ENCODE measurements at regions not wholly inside any gene's neighbourhood (a gene's known extent, or its start where the extent isn't known, plus 50 kb on each side); places are given as distances from the start of the nearest gene placed in this dataset.

DNA sequence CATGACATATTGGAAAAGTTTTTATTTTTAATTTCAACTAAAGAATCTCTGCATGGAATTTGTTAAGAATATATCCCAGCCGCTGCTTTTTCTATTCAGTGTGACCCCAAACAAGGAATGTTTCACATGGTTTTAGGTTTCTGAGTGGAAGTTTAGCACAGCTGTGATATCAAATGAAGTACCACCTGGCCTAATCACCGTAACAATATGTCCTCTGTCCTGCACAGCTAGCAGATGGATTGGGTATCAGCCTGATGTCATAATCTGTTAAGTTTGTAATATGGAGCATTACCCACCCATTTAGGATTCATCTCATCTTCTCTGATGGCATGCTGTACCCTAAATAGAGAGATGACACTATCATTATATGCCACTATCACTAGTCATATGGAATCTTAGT, 963.7 kb upstream of the ADGRL2 start:
- no TSS peak for BruUV-seq (replicated peaks)
- intact Hi-C loops (cut with micrococcal nuclease; ENCODE audit: unreplicated experiment) = no loop called here
- CTCF ChIA-PET = no interaction called here
- TF ChIP-seq, protein P1, sequence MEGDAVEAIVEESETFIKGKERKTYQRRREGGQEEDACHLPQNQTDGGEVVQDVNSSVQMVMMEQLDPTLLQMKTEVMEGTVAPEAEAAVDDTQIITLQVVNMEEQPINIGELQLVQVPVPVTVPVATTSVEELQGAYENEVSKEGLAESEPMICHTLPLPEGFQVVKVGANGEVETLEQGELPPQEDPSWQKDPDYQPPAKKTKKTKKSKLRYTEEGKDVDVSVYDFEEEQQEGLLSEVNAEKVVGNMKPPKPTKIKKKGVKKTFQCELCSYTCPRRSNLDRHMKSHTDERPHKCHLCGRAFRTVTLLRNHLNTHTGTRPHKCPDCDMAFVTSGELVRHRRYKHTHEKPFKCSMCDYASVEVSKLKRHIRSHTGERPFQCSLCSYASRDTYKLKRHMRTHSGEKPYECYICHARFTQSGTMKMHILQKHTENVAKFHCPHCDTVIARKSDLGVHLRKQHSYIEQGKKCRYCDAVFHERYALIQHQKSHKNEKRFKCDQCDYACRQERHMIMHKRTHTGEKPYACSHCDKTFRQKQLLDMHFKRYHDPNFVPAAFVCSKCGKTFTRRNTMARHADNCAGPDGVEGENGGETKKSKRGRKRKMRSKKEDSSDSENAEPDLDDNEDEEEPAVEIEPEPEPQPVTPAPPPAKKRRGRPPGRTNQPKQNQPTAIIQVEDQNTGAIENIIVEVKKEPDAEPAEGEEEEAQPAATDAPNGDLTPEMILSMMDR (conservative IDR thresholded peaks at IDR 0.05; ENCODE audit: low read depth, low read length) = no peak
- no peak for TF ChIP-seq EZH2 (IDR thresholded peaks at IDR 0.05; ENCODE audit: borderline replicate concordance, low read depth, low read length, poor library complexity, severe bottlenecking)
- POLR2A ChIA-PET (ENCODE audit: low non-redundant PET) = no interaction called here
- Histone ChIP-seq H3K4me1 (ENCODE audit: insufficient read depth, low read length, poor library complexity, severe bottlenecking) (no peaks in the 10 kb centered on the region), H3K9me3 (ENCODE audit: low read depth, low read length, poor library complexity, severe bottlenecking) (no peaks in the 10 kb centered on the region), H3K4me3 (ENCODE audit: low read depth, low read length, poor library complexity, severe bottlenecking) (no peak overlapping the region), H3K36me3 (ENCODE audit: insufficient read depth, low read length, poor library complexity, severe bottlenecking) (no peaks in the 10 kb centered on the region), H3K27me3 (replicated peaks; ENCODE audit: insufficient read depth, low read depth, low read length, poor library complexity) (no peaks in the 10 kb centered on the region), H3K27ac (ENCODE audit: low read depth, low read length, poor library complexity, severe bottlenecking) (no peak overlapping the region)
- DNase-seq (ENCODE audit: low spot score) = no peak

DNA sequence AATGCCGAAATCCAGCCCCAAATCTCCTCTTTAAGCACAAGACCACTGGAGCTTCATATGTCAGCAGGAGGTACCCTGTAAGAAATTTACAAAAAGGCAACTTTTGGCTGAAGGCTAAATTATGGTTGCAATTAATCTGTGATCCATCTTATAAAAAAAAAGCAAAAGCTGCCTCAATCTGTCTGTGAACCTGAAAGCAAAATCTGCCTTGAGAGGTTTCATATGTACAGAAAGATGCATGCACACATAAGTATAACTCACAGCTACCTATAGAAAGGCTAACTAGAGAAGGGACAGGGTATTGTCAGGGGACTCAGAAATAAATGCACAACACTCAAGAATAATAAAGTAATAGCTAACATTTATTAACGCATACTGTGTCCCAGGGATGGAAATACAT, 964.2 kb upstream of the ADGRL2 start:
- intact Hi-C loops (cut with micrococcal nuclease; ENCODE audit: unreplicated experiment) = no loop called here
- Histone ChIP-seq H3K27me3 (replicated peaks; ENCODE audit: insufficient read depth, low read depth, low read length, poor library complexity) (no peaks in the 10 kb centered on the region), H3K27ac (ENCODE audit: low read depth, low read length, poor library complexity, severe bottlenecking) (no peak overlapping the region), H3K4me3 (ENCODE audit: low read depth, low read length, poor library complexity, severe bottlenecking) (no peak overlapping the region), H3K36me3 (ENCODE audit: insufficient read depth, low read length, poor library complexity, severe bottlenecking) (no peaks in the 10 kb centered on the region), H3K9me3 (ENCODE audit: low read depth, low read length, poor library complexity, severe bottlenecking) (no peaks in the 10 kb centered on the region), H3K4me1 (ENCODE audit: insufficient read depth, low read length, poor library complexity, severe bottlenecking) (no peaks in the 10 kb centered on the region)
- CTCF ChIA-PET = no interaction called here
- BruUV-seq (replicated peaks) = no TSS peak
- DNase-seq (ENCODE audit: low spot score) = no peak
- POLR2A ChIA-PET (ENCODE audit: low non-redundant PET) = no interaction called here
- TF ChIP-seq, protein P1 (conservative IDR thresholded peaks at IDR 0.05; ENCODE audit: low read depth, low read length) = no peak
- TF ChIP-seq EZH2 (IDR thresholded peaks at IDR 0.05; ENCODE audit: borderline replicate concordance, low read depth, low read length, poor library complexity, severe bottlenecking) = no peak

DNA sequence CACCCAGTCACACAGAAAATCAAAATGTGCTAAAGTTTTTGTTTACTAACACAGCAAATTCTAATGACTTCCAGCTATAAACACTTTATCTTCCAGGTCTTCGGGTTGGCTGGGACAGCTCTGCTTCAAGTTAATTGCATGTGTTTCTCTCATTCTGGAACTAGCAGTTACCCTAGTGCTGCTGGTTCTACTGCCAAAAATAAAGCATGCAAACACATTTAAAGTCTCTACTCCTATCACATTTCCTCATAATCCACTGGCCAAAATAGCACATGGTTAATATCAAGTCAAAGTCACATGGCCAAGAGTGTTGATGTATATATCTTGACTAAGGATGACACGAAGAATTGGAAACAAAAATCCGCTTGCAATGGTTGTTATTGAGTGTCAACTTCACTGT, 973.1 kb upstream of the ADGRL2 start:
- POLR2A ChIA-PET (ENCODE audit: low non-redundant PET) = no interaction called here
- DNase-seq (ENCODE audit: low spot score) = no peak
- no peaks in the 10 kb centered on the region for H3K36me3 ChIP-seq (ENCODE audit: insufficient read depth, low read length, poor library complexity, severe bottlenecking)
- H3K27ac ChIP-seq (ENCODE audit: low read depth, low read length, poor library complexity, severe bottlenecking) = no peak overlapping the region
- H3K27me3 ChIP-seq (replicated peaks; ENCODE audit: insufficient read depth, low read depth, low read length, poor library complexity) = no peaks in the 10 kb centered on the region
- intact Hi-C loops (cut with micrococcal nuclease; ENCODE audit: unreplicated experiment) = no loop called here
- CTCF ChIA-PET = no interaction called here
- no peaks in the 10 kb centered on the region for H3K9me3 ChIP-seq (ENCODE audit: low read depth, low read length, poor library complexity, severe bottlenecking)
- H3K4me1 ChIP-seq (ENCODE audit: insufficient read depth, low read length, poor library complexity, severe bottlenecking) = no peaks in the 10 kb centered on the region
- no TSS peak for BruUV-seq (replicated peaks)
- H3K4me3 ChIP-seq (ENCODE audit: low read depth, low read length, poor library complexity, severe bottlenecking) = no peak overlapping the region
- no peak for TF ChIP-seq EZH2 (IDR thresholded peaks at IDR 0.05; ENCODE audit: borderline replicate concordance, low read depth, low read length, poor library complexity, severe bottlenecking)
- TF ChIP-seq, protein P1 (conservative IDR thresholded peaks at IDR 0.05; ENCODE audit: low read depth, low read length) = no peak

All from A673 (cell line).